KMS-11 (cell line): ENCODE measurements at regions not wholly inside any gene's neighbourhood (a gene's known extent, or its start where the extent isn't known, plus 50 kb on each side); places are given as distances from the start of the nearest gene placed in this dataset.
A peak's percentile ranks its signal among the peaks of the same experiment; 100 is the strongest.

Experiments used
- H2AFZ ChIP-seq: fragments of 200-600 bp; sonication (generic); 2 replicates; pipeline ENCODE4 v1.6.1; 2016; ENCODE audit warnings: antibody characterized with exemption, mixed run types, low read depth
- H3K27ac ChIP-seq: fragments of 200-600 bp; sonication (generic); 2 replicates; pipeline ENCODE4 v1.6.1; 2016; ENCODE audit warnings: mild to moderate bottlenecking, mixed run types
- H3K27me3 ChIP-seq: fragments of 200-600 bp; sonication (generic); 2 replicates; pipeline ENCODE4 v1.6.1; 2017; ENCODE audit warnings: mild to moderate bottlenecking, low read depth, mixed run types, moderate library complexity; ENCODE audit not compliant: insufficient read depth
- H3K36me3 ChIP-seq: fragments of 200-600 bp; sonication (generic); 2 replicates; pipeline ENCODE4 v1.6.1; 2017; ENCODE audit warnings: mild to moderate bottlenecking, mixed run types; ENCODE audit not compliant: insufficient read depth
- H3K4me1 ChIP-seq: fragments of 200-600 bp; sonication (generic); 2 replicates; pipeline ENCODE4 v1.6.1; 2016; ENCODE audit warnings: mild to moderate bottlenecking, low read depth, mixed run types; ENCODE audit not compliant: poor library complexity, severe bottlenecking
- H3K4me2 ChIP-seq: fragments of 200-600 bp; sonication (generic); 2 replicates; pipeline ENCODE4 v1.7.0; 2016; ENCODE audit warnings: mild to moderate bottlenecking, mixed run types
- H3K4me3 ChIP-seq: fragments of 200-600 bp; sonication (generic); IDR thresholded peaks from 2 replicates; pipeline ENCODE4 v1.6.1; 2017; ENCODE audit warnings: low read depth, low read length, mixed read lengths; ENCODE audit not compliant: insufficient read depth
- H3K79me2 ChIP-seq: fragments of 200-600 bp; sonication (generic); 2 replicates; pipeline ENCODE4 v1.6.1; 2016; ENCODE audit warnings: low read depth, mixed run types; ENCODE audit not compliant: insufficient read depth
- H3K9ac ChIP-seq: fragments of 200-600 bp; sonication (generic); 2 replicates; pipeline ENCODE4 v1.6.1; 2016; ENCODE audit warnings: mild to moderate bottlenecking, mixed run types
- H4K20me1 ChIP-seq: fragments of 200-600 bp; sonication (generic); 2 replicates; pipeline ENCODE4 v1.6.1; 2016; ENCODE audit warnings: mild to moderate bottlenecking, mixed run types; ENCODE audit not compliant: insufficient read depth
- CTCF ChIP-seq: fragments of 200-600 bp; sonication (generic); conservative IDR thresholded peaks from 2 replicates; pipeline ENCODE4 v1.6.1; 2017; ENCODE audit warnings: low read depth, mild to moderate bottlenecking, antibody characterized with exemption, low read length, moderate library complexity, mixed read lengths

- Histone ChIP-seq H3K79me2 (no peaks in the 10 kb centered on the region), H3K4me3 (no peak overlapping the region), H3K36me3 (no peaks in the 10 kb centered on the region), H3K27ac (no peak overlapping the region), H2AFZ (no peak overlapping the region), H4K20me1 (no peaks in the 10 kb centered on the region), H3K9ac (no peak overlapping the region), H3K27me3 (no peaks in the 10 kb centered on the region), H3K4me1 (peaks cover under 1% of the 10 kb centered on the region), H3K4me2 (no peak overlapping the region)
- no peak for TF ChIP-seq CTCF
These were observed 276.3 kb downstream of the TFEC start for GRCh38 chr7:115754226-115754625.

- Histone ChIP-seq H3K4me1 (peaks cover 38% of the 10 kb centered on the region), H3K27me3 (no peaks in the 10 kb centered on the region), H2AFZ (no peak overlapping the region), H3K9ac (no peak overlapping the region), H3K36me3 (no peaks in the 10 kb centered on the region), H3K27ac (no peak overlapping the region), H4K20me1 (no peaks in the 10 kb centered on the region), H3K79me2 (no peaks in the 10 kb centered on the region), H3K4me3 (no peak overlapping the region), H3K4me2 (no peak overlapping the region)
- no peak for TF ChIP-seq CTCF
These were observed 280.6 kb downstream of the TFEC start for GRCh38 chr7:115749924-115750323.

GRCh38 chr7:115748123-115748738, 282.3 kb downstream of the TFEC start:
- Histone ChIP-seq H4K20me1 (no peaks in the 10 kb centered on the region), H3K27ac (peak overlapping the region; percentile 7; the same call in 1 of the 2 replicates), H3K79me2 (no peaks in the 10 kb centered on the region), H3K4me1 (peaks cover 38% of the 10 kb centered on the region), H3K4me2 (peak overlapping the region; percentile 79), H2AFZ (no peak overlapping the region), H3K9ac (no peak overlapping the region), H3K4me3 (no peak overlapping the region), H3K27me3 (no peaks in the 10 kb centered on the region), H3K36me3 (no peaks in the 10 kb centered on the region)
- peak; percentile 72 for TF ChIP-seq CTCF

GRCh38 chr7:115747174-115747573, 283.4 kb downstream of the TFEC start:
- Histone ChIP-seq H3K36me3 (no peaks in the 10 kb centered on the region), H2AFZ (peak overlapping the region; percentile 11; the same call in 1 of the 2 replicates), H3K27ac (peak overlapping the region; percentile 70), H3K4me2 (peak overlapping the region; percentile 79), H3K4me1 (peaks cover 43% of the 10 kb centered on the region), H3K9ac (peak overlapping the region; percentile 39; the same call in 1 of the 2 replicates), H3K27me3 (no peaks in the 10 kb centered on the region), H3K4me3 (no peak overlapping the region), H4K20me1 (no peaks in the 10 kb centered on the region), H3K79me2 (no peaks in the 10 kb centered on the region)
- no peak for TF ChIP-seq CTCF
